HepG2 (cell line): ENCODE measurements at regions not wholly inside any gene's neighbourhood (a gene's known extent, or its start where the extent isn't known, plus 50 kb on each side); places are given as distances from the start of the nearest gene placed in this dataset.

Experiments used
- ATAC-seq: fragments of 200-7000 bp; cut with Tn5 transposase; 3 replicates; pipeline ENCODE4 v1.9.1; 2020; ENCODE audit warnings: mild to moderate bottlenecking, moderate library complexity
- BruUV-seq: library from RNA; stranded (reverse); fragments of 400-500 nt; replicated peaks from 2 replicates; lab custom pipeline; 2021; lab: Mats Ljungman, UMichigan
- CTCF ChIA-PET: fragments of 300-600 bp; formaldehyde crosslinking; extraction: SDS; loops from one replicate; lab custom pipeline; 2021; ENCODE audit warnings: low total read pairs, inconsistent platforms, low intra/inter-chr PET ratio; lab: Yijun Ruan, JAX
- POLR2A ChIA-PET: fragments of 350-600 bp; sonication (Branson Sonifier 250); formaldehyde crosslinking; loops from one replicate; lab custom pipeline; 2020; ENCODE audit warnings: antibody characterized with exemption, inconsistent platforms; lab: Yijun Ruan, JAX
- DNase-seq: peaks from one replicate; pipeline ENCODE4 v3.0.0-alpha.2; 2015; ENCODE audit warnings: low spot score
- FAIRE-seq: peaks from 3 replicates; lab custom pipeline; 2011; peaks lifted over from hg19 to GRCh38; lab: Jason Lieb, UNC
- H2AFZ ChIP-seq: one replicate; pipeline ENCODE4 v1.6.1; 2011; ENCODE audit warnings: low read length, inconsistent platforms
- H3K27ac ChIP-seq: fragments of 300-600 bp; 3 replicates; pipeline ENCODE4 v1.8.0; 2011; ENCODE audit warnings: mixed run types, mild to moderate bottlenecking, mixed read lengths, low read length, inconsistent platforms; ENCODE audit not compliant: insufficient read depth; ENCODE audit errors: extremely low read length
- H3K27me3 ChIP-seq, 2 experiments: fragments of 200-600 bp in 1 of 2; 2 replicates in 1 of 2; 3 replicates in 1 of 2; pipeline versions ENCODE4 v1.6.0 to v1.8.0; 2011; ENCODE audit warnings: low read length in 2 of 2, mild to moderate bottlenecking in 2 of 2, moderate library complexity in 2 of 2, inconsistent platforms in 1 of 2; ENCODE audit not compliant: insufficient read depth in 2 of 2, control insufficient read depth in 1 of 2
- H3K36me3 ChIP-seq, 2 experiments: fragments of 200-600 bp in 1 of 2; replicated peaks in 1 of 2; 2 replicates in 1 of 2; 3 replicates in 1 of 2; pipeline versions ENCODE4 v1.5.1 to v1.8.0; 2011; ENCODE audit warnings: low read length in 2 of 2, inconsistent platforms in 1 of 2; ENCODE audit not compliant: insufficient read depth in 2 of 2, control insufficient read depth in 1 of 2
- H3K4me1 ChIP-seq: 2 replicates; pipeline ENCODE4 v1.5.1; 2012; ENCODE audit warnings: low read length, inconsistent platforms; ENCODE audit not compliant: insufficient read depth
- H3K4me2 ChIP-seq: 2 replicates; pipeline ENCODE4 v1.6.0; 2011; ENCODE audit warnings: low read depth, low read length, inconsistent platforms
- H3K4me3 ChIP-seq, 3 experiments: fragments of 200-600 bp in 1 of 3; sonication (generic), shearing (Covaris generic) in 1 of 3; replicated peaks in 1 of 3; 2 replicates each; pipeline ENCODE4 v1.5.1; 2011 to 2016; ENCODE audit warnings: low read length in 3 of 3, inconsistent platforms in 2 of 3, low read depth in 2 of 3, mild to moderate bottlenecking in 2 of 3, control low read depth in 1 of 3, mixed read lengths in 1 of 3; ENCODE audit not compliant: insufficient read depth in 1 of 3
- H3K79me2 ChIP-seq: one replicate; pipeline ENCODE4 v1.6.1; 2011; ENCODE audit warnings: low read length, inconsistent platforms; ENCODE audit not compliant: insufficient read depth
- H3K9ac ChIP-seq: 2 replicates; pipeline ENCODE4 v1.6.0; 2011; ENCODE audit warnings: mild to moderate bottlenecking, low read depth, low read length, inconsistent platforms; ENCODE audit not compliant: insufficient read depth
- H3K9me3 ChIP-seq: 2 replicates; pipeline ENCODE4 v1.5.1; 2012; ENCODE audit warnings: mild to moderate bottlenecking, low read length
- H4K20me1 ChIP-seq: 2 replicates; pipeline ENCODE4 v1.6.0; 2011; ENCODE audit warnings: inconsistent platforms, mild to moderate bottlenecking, low read length, moderate library complexity; ENCODE audit not compliant: insufficient read depth
- AGO2 ChIP-seq: fragments of 200-400 bp; formaldehyde crosslinking; optimal IDR thresholded peaks from 2 replicates; pipeline ENCODE3; 2017; ENCODE audit warnings: mild to moderate bottlenecking, low read depth, low read length, moderate library complexity
- CHD4 ChIP-seq: fragments of 200-600 bp; sonication (generic); IDR thresholded peaks from 2 replicates; pipeline ENCODE4 v1.7.0; 2017; ENCODE audit warnings: mild to moderate bottlenecking, low read length, borderline replicate concordance
- FOXK1 ChIP-seq: sonication (generic); formaldehyde crosslinking; IDR thresholded peaks from 2 replicates; pipeline ENCODE4 v1.4.0; 2020; ENCODE audit warnings: low read depth, missing genetic modification reagents, borderline replicate concordance
- MNT ChIP-seq: fragments of 450-650 bp; IDR thresholded peaks from 2 replicates; pipeline ENCODE4 v1.6.1; 2016
- MYNN ChIP-seq: sonication (generic); formaldehyde crosslinking; IDR thresholded peaks from 2 replicates; pipeline ENCODE4 v1.4.0; 2020; ENCODE audit warnings: mild to moderate bottlenecking, low read depth, missing genetic modification reagents
- PAX8 ChIP-seq: sonication (generic); formaldehyde crosslinking; IDR thresholded peaks from 2 replicates; pipeline ENCODE4 v1.8.0; 2022; ENCODE audit warnings: mild to moderate bottlenecking, missing genetic modification reagents, borderline replicate concordance
- ZNF234 ChIP-seq: sonication (generic); formaldehyde crosslinking; conservative IDR thresholded peaks from 2 replicates; pipeline ENCODE4 v1.5.1; 2020; ENCODE audit warnings: mild to moderate bottlenecking, missing genetic modification reagents
- ZNF713 ChIP-seq: sonication (generic); formaldehyde crosslinking; IDR thresholded peaks from 2 replicates; pipeline ENCODE4 v1.4.0; 2020; ENCODE audit warnings: mild to moderate bottlenecking, missing genetic modification reagents
- WGBS: methylation state at CpG from one replicate; pipeline ENCODE4 v1.1.6; 2017; ENCODE audit warnings: low lambda C conversion rate; 5-methylcytosine and 5-hydroxymethylcytosine counted together
- in situ Hi-C: cut with HindIII; loops from 2 replicates; pipeline ENCODE4 v1.10.0; 2017; ENCODE audit warnings: low pct_unique_long_range_greater_than_20kb; ENCODE audit not compliant: extremely low pct_ligation_motif_present
- intact Hi-C: fragments of 100-400 bp; cut with micrococcal nuclease; formaldehyde crosslinking; loops from one replicate; pipeline ENCODE4 v1.10.0; 2022; ENCODE audit not compliant: unreplicated experiment

- no peaks in the 10 kb centered on the region for H3K27me3 ChIP-seq
- H3K27ac ChIP-seq, result no peak overlapping the region
- no peak overlapping the region for H3K4me3 ChIP-seq
- no peaks in the 10 kb centered on the region for H3K79me2 ChIP-seq
- intact Hi-C loops, result no loop called here
- no peaks in the 10 kb centered on the region for H4K20me1 ChIP-seq
- H3K9me3 ChIP-seq, result no peaks in the 10 kb centered on the region
- FAIRE-seq (no peak), ATAC-seq (no peak)
- no peak overlapping the region for H2AFZ ChIP-seq
- WGBS, result 18% methylated on average over 2 of the region's 2 CpGs
- no TSS peak for BruUV-seq
- no peaks in the 10 kb centered on the region for H3K36me3 ChIP-seq
- no peak overlapping the region for H3K4me2 ChIP-seq
- POLR2A ChIA-PET, result no interaction called here
- TF ChIP-seq CHD4 (no peak), ZNF234 (CRISPR knock-in tag) (no peak), ZNF713 (CRISPR knock-in tag) (no peak), PAX8 (CRISPR knock-in tag) (no peak)
- TF ChIP-seq, all 625 proteins: peak for 0
- Histone ChIP-seq H3K9ac (no peak overlapping the region), H3K4me1 (no peaks in the 10 kb centered on the region)
- CTCF ChIA-PET, result no interaction called here
- no peak for DNase-seq
- in situ Hi-C loops, result no loop called here
Measured at GRCh38 chr18:2114289-2114688, 457.0 kb downstream of the METTL4 start.

- Histone ChIP-seq H2AFZ (no peak overlapping the region), H3K4me2 (no peak overlapping the region), H3K9ac (no peak overlapping the region), H3K9me3 (no peaks in the 10 kb centered on the region), H4K20me1 (no peaks in the 10 kb centered on the region), H3K27ac (no peak overlapping the region), H3K36me3 (no peaks in the 10 kb centered on the region), H3K27me3 (no peaks in the 10 kb centered on the region), H3K4me1 (no peaks in the 10 kb centered on the region), H3K4me3 (no peak overlapping the region), H3K79me2 (no peaks in the 10 kb centered on the region)
- intact Hi-C loops (no loop called here), in situ Hi-C loops (no loop called here)
- ATAC-seq (no peak), FAIRE-seq (no peak), DNase-seq (no peak)
- no TSS peak for BruUV-seq
- CTCF ChIA-PET, result no interaction called here
- WGBS, result 7% methylated on average over 3 of the region's 4 CpGs
- POLR2A ChIA-PET, result no interaction called here
- TF ChIP-seq FOXK1 (no peak), MNT (peak; percentile 69), AGO2 (no peak), MYNN (CRISPR knock-in tag) (no peak)
Measured at GRCh38 chr18:2114765-2115164, 456.5 kb downstream of the METTL4 start.
